OCI-LY7 (cell line): ENCODE measurements at regions not wholly inside any gene's neighbourhood (a gene's known extent, or its start where the extent isn't known, plus 50 kb on each side); places are given as distances from the start of the nearest gene placed in this dataset.

Experiments
- BruUV-seq: library from RNA; stranded (reverse); fragments of 400-500 nt; replicated peaks from 2 replicates; lab custom pipeline; 2021; lab: Mats Ljungman, UMichigan
- CTCF ChIA-PET: fragments of 300-600 bp; sonication (Branson Sonifier 250); formaldehyde crosslinking; loops from one replicate; lab custom pipeline; 2022; ENCODE audit warnings: antibody characterized with exemption; ENCODE audit not compliant: unreplicated experiment; lab: Charles Lee
- POLR2A ChIA-PET: fragments of 300-600 bp; sonication (Branson Sonifier 250); formaldehyde crosslinking; loops from one replicate; lab custom pipeline; 2022; ENCODE audit warnings: antibody characterized with exemption; lab: Charles Lee
- DNase-seq: peaks from one replicate; pipeline ENCODE4 v3.0.0-alpha.2; 2015; ENCODE audit warnings: low spot score
- H2AFZ ChIP-seq: fragments of 200-600 bp; sonication (generic), shearing (Covaris generic); 2 replicates; pipeline ENCODE4 v1.6.1; 2014; ENCODE audit warnings: mild to moderate bottlenecking, antibody characterized with exemption, low read length, moderate library complexity
- H3K27ac ChIP-seq: fragments of 200-600 bp; sonication (generic); 2 replicates; pipeline ENCODE4 v1.5.1; 2014; ENCODE audit warnings: mixed run types, low read depth, mild to moderate bottlenecking, moderate library complexity, low read length, inconsistent platforms; ENCODE audit not compliant: poor library complexity, severe bottlenecking
- H3K36me3 ChIP-seq: fragments of 200-600 bp; sonication (generic); 2 replicates; pipeline ENCODE4 v1.6.1; 2014; ENCODE audit warnings: mild to moderate bottlenecking, antibody characterized with exemption, low read length, moderate library complexity, mixed read lengths; ENCODE audit not compliant: insufficient read depth
- H3K4me1 ChIP-seq: fragments of 200-600 bp; sonication (generic); 2 replicates; pipeline ENCODE4 v1.5.1; 2014; ENCODE audit warnings: mild to moderate bottlenecking, low read length; ENCODE audit not compliant: insufficient read depth, poor library complexity, severe bottlenecking
- H3K4me2 ChIP-seq: fragments of 200-600 bp; sonication (generic); 2 replicates; pipeline ENCODE4 v1.6.1; 2014; ENCODE audit warnings: mild to moderate bottlenecking, low read length
- H3K4me3 ChIP-seq: fragments of 200-600 bp; sonication (generic); 2 replicates; pipeline ENCODE4 v1.5.1; 2014; ENCODE audit warnings: mild to moderate bottlenecking, low read depth, low read length; ENCODE audit not compliant: poor library complexity, severe bottlenecking
- H3K79me2 ChIP-seq: fragments of 200-600 bp; sonication (generic); 2 replicates; pipeline ENCODE4 v1.6.1; 2016; ENCODE audit warnings: low read depth, mild to moderate bottlenecking, low read length, moderate library complexity, mixed read lengths; ENCODE audit not compliant: insufficient read depth
- H3K9me2 ChIP-seq: fragments of 200-600 bp; sonication (generic); 2 replicates; pipeline ENCODE4 v1.6.1; 2016; ENCODE audit warnings: mild to moderate bottlenecking, low read length, mixed read lengths; ENCODE audit not compliant: insufficient read depth
- H3K9me3 ChIP-seq: fragments of 200-600 bp; sonication (generic); 2 replicates; pipeline ENCODE4 v1.6.1; 2014; ENCODE audit warnings: mild to moderate bottlenecking, mixed run types, low read length, mixed read lengths
- H4K20me1 ChIP-seq: fragments of 200-600 bp; sonication (generic); 2 replicates; pipeline ENCODE4 v1.6.1; 2014; ENCODE audit warnings: mild to moderate bottlenecking, antibody characterized with exemption, low read length, moderate library complexity, mixed read lengths; ENCODE audit not compliant: insufficient read depth
- CTCF ChIP-seq: fragments of 200-600 bp; sonication (generic); conservative IDR thresholded peaks from 2 replicates; pipeline ENCODE4 v1.5.1; 2014; ENCODE audit warnings: mild to moderate bottlenecking, antibody characterized with exemption, low read length, moderate library complexity, mixed read lengths
- EZH2phosphoT487 ChIP-seq: fragments of 200-600 bp; sonication (generic); IDR thresholded peaks from 2 replicates; pipeline ENCODE4 v1.6.1; 2018; ENCODE audit warnings: low read depth, borderline replicate concordance, mild to moderate bottlenecking, mixed run types, antibody characterized with exemption, low read length, moderate library complexity, mixed read lengths
- intact Hi-C: fragments of 100-400 bp; cut with micrococcal nuclease; formaldehyde crosslinking; loops from one replicate; pipeline ENCODE4 v1.10.0; 2022; ENCODE audit not compliant: unreplicated experiment

- TF ChIP-seq EZH2phosphoT487 (no peak), CTCF (no peak)
- no peak overlapping the region for H2AFZ ChIP-seq
- ChIA-PET POLR2A (interaction anchor here (0.9 kb wide), 1 partner anchor 12 kb away, joined by 3 read pairs; no protein-coding TSS in a partner anchor), CTCF (no interaction called here)
- no peaks in the 10 kb centered on the region for H3K9me2 ChIP-seq
- H3K27ac ChIP-seq = no peak overlapping the region
- BruUV-seq = no TSS peak
- H3K36me3 ChIP-seq = no peaks in the 10 kb centered on the region
- no peak overlapping the region for H3K4me3 ChIP-seq
- DNase-seq = no peak
- no peaks in the 10 kb centered on the region for H3K9me3 ChIP-seq
- no peaks in the 10 kb centered on the region for H3K4me1 ChIP-seq
- H3K79me2 ChIP-seq = no peaks in the 10 kb centered on the region
- intact Hi-C loops = no loop called here
- no peaks in the 10 kb centered on the region for H4K20me1 ChIP-seq
- no peak overlapping the region for H3K4me2 ChIP-seq
Observed at GRCh38 chr12:77531912-77532311, 298.8 kb upstream of the NAV3 start.

GRCh38 chr12:77522247-77522646 is 308.4 kb upstream of the NAV3 start:
- Histone ChIP-seq H3K9me3 (no peaks in the 10 kb centered on the region), H4K20me1 (no peaks in the 10 kb centered on the region), H3K27ac (no peak overlapping the region), H2AFZ (no peak overlapping the region), H3K4me1 (no peaks in the 10 kb centered on the region), H3K79me2 (no peaks in the 10 kb centered on the region), H3K4me3 (no peak overlapping the region), H3K4me2 (no peak overlapping the region), H3K36me3 (no peaks in the 10 kb centered on the region), H3K9me2 (no peaks in the 10 kb centered on the region)
- TF ChIP-seq EZH2phosphoT487 (no peak), CTCF (no peak)
- no TSS peak for BruUV-seq
- intact Hi-C loops = no loop called here
- CTCF ChIA-PET = interaction anchor here (0.5 kb wide), 1 partner anchor 17 kb away, joined by 4 read pairs; no protein-coding TSS in a partner anchor
- POLR2A ChIA-PET = no interaction called here
- no peak for DNase-seq

DNA sequence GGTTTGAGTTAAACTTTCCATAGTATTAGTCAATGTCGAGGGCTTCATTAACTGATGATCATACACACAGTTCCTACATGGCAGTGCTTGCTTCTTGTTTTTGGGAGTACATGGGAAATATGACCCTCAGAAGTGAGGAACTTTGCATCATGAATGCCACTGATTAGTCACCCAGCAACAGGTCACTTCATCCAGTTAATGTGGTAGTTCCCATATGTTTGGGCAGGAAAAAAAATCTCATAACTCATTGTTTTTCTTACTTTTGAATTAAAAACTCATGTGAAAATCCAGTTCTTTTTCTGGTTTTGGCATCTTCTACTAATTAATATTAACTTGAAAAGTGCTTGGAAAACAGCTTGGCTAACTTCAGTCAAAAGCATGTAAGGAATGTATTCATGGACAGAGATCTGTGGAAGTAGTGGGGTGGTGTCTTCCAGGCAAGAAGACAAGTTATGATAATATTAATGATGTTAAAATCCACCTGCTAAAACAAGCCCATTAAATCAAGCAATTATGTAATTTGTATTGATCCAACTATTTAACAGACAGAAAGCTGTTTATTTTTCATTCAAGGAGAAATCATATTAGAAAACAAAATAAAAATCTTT is 309.1 kb upstream of the NAV3 start:
- BruUV-seq = no TSS peak
- no peak overlapping the region for H3K27ac ChIP-seq

More for the DNA sequence above, 309.1 kb upstream of the NAV3 start:
- Histone ChIP-seq H3K4me1 (no peaks in the 10 kb centered on the region), H3K4me2 (no peak overlapping the region), H2AFZ (no peak overlapping the region), H3K36me3 (no peaks in the 10 kb centered on the region), H3K9me3 (no peaks in the 10 kb centered on the region), H3K79me2 (no peaks in the 10 kb centered on the region), H3K9me2 (no peaks in the 10 kb centered on the region), H4K20me1 (no peaks in the 10 kb centered on the region), H3K4me3 (no peak overlapping the region)
- POLR2A ChIA-PET = interaction anchor here (0.6 kb wide), 1 partner anchor 1842 kb away, joined by 3 read pairs; no protein-coding TSS in a partner anchor
- TF ChIP-seq CTCF (no peak), EZH2phosphoT487 (no peak)
- intact Hi-C loops = no loop called here
- CTCF ChIA-PET = no interaction called here
- DNase-seq = no peak
